HFFc6 (cell line): ENCODE measurements at regions not wholly inside any gene's neighbourhood (a gene's known extent, or its start where the extent isn't known, plus 50 kb on each side); places are given as distances from the start of the nearest gene placed in this dataset.

Source experiments
- DNase-seq: peaks from one replicate; pipeline ENCODE4 v3.0.0-alpha.2; 2018
- H3K27ac Mint-ChIP-seq: 2 replicates; pipeline ENCODE4 v1.8.0; 2020; ENCODE audit warnings: mild to moderate bottlenecking, mixed read lengths
- H3K27me3 Mint-ChIP-seq: 2 replicates; pipeline ENCODE4 v1.8.0; 2021; ENCODE audit warnings: mild to moderate bottlenecking, moderate library complexity, mixed read lengths; ENCODE audit not compliant: insufficient read depth
- H3K36me3 Mint-ChIP-seq: 2 replicates; pipeline ENCODE4 v1.8.0; 2021; ENCODE audit warnings: low read depth, mixed read lengths
- H3K4me1 Mint-ChIP-seq: 2 replicates; pipeline ENCODE4 v1.8.0; 2020; ENCODE audit warnings: low read depth, mixed read lengths
- H3K4me3 Mint-ChIP-seq: 2 replicates; pipeline ENCODE4 v1.8.0; 2020; ENCODE audit warnings: mild to moderate bottlenecking, moderate library complexity, mixed read lengths
- H3K9me3 Mint-ChIP-seq: 2 replicates; pipeline ENCODE4 v1.8.0; 2020; ENCODE audit warnings: mild to moderate bottlenecking, mixed read lengths
- TF ChIP-seq, protein P1 (sequence below): fragments of 200-600 bp; sonication (generic); IDR thresholded peaks from 2 replicates; pipeline ENCODE4 v1.5.0; 2021; ENCODE audit warnings: antibody characterized with exemption, mild to moderate bottlenecking

DNA sequence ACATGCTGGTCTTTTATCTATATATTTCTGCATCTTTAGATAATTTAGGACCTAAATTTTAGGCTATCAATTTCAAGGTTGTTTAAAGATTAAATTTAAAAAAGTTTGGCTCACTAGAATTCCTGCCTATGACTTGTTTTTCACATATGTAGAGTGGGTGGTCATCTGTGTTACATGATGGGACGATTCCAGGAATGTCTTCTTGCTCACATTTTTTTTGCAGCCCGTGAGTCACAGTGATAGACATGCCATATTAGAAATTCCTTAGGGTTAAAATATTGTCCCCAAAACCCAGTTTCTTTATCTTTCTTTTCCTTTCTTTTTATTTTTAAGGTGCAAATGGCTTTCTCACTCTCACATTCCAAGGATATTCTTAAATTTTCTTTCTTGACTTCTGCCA is 652.0 kb downstream of the PLCL1 start:
- H3K27ac Mint-ChIP-seq, result no peak overlapping the region
- H3K27me3 Mint-ChIP-seq, result no peaks in the 10 kb centered on the region
- H3K4me3 Mint-ChIP-seq, result no peak overlapping the region
- no peaks in the 10 kb centered on the region for H3K4me1 Mint-ChIP-seq
- H3K36me3 Mint-ChIP-seq, result no peaks in the 10 kb centered on the region
- DNase-seq, result no peak
- TF ChIP-seq, protein P1, sequence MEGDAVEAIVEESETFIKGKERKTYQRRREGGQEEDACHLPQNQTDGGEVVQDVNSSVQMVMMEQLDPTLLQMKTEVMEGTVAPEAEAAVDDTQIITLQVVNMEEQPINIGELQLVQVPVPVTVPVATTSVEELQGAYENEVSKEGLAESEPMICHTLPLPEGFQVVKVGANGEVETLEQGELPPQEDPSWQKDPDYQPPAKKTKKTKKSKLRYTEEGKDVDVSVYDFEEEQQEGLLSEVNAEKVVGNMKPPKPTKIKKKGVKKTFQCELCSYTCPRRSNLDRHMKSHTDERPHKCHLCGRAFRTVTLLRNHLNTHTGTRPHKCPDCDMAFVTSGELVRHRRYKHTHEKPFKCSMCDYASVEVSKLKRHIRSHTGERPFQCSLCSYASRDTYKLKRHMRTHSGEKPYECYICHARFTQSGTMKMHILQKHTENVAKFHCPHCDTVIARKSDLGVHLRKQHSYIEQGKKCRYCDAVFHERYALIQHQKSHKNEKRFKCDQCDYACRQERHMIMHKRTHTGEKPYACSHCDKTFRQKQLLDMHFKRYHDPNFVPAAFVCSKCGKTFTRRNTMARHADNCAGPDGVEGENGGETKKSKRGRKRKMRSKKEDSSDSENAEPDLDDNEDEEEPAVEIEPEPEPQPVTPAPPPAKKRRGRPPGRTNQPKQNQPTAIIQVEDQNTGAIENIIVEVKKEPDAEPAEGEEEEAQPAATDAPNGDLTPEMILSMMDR, result no peak
- peaks cover 39% of the 10 kb centered on the region for H3K9me3 Mint-ChIP-seq

DNA sequence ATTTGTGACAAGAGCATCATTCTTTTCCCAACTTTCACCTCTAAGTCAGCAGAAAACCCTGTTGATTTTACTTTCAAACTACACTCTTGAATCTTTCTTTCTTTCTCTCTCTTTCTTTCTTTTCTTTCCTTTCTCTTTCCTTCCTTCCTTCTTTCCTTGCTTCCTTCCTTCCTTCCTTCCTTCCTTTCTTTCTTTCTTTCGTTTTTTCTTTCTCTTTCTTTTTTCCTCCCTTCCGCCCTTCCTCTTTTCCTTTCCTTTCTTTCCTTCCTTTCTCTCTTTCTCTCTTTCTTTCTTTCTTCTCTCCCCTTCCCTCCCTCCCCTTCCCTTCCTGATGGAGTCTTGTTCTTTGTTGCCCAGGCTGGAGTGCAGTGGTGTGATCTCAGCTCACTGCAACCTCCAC is 649.5 kb downstream of the PLCL1 start:
- no peaks in the 10 kb centered on the region for H3K36me3 Mint-ChIP-seq
- peaks cover 34% of the 10 kb centered on the region for H3K9me3 Mint-ChIP-seq
- H3K4me3 Mint-ChIP-seq, result no peak overlapping the region
- no peak overlapping the region for H3K27ac Mint-ChIP-seq
- TF ChIP-seq, protein P1, result no peak
- H3K4me1 Mint-ChIP-seq, result no peaks in the 10 kb centered on the region
- no peaks in the 10 kb centered on the region for H3K27me3 Mint-ChIP-seq
- DNase-seq, result no peak

DNA sequence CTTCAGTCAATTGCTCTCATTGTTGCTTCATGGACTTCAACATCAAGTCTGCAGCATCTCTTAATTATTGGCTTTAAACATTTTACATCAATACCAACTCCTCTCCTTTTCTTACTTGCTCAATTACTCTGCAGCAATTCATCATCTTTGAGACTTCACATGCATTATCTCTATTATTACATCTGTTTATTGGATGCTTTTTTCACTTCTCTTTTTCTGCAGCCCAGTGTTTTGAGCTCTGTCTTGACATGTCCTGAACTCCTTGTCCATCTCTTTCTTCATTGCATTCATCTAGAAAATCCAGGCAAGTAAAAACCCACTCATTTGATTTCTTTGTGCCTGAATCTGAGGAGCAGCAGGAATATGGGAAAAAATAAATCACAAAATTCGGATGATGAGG is 647.9 kb downstream of the PLCL1 start:
- Mint-ChIP-seq H3K4me1 (no peaks in the 10 kb centered on the region), H3K27me3 (no peaks in the 10 kb centered on the region)
- TF ChIP-seq, protein P1, result no peak

DNA sequence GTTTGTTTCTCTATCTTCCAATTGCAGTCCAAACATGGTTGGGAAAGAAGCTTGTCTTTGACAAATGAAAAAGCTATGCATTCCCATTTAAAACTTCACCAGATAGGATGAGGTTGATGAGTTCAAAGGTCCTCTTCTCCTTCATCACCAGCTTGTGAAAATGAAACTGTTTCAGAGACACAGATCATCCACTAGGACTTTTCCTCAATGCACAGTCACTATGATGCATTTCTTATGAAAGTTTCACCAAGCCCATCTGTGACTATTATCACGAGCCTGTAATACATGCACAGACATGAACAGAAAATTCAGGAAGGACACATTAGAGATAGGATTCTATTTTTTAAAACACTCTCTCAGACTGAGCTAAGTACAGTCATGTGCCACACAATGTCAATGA is 644.4 kb downstream of the PLCL1 start:
- Mint-ChIP-seq H3K27me3 (no peaks in the 10 kb centered on the region), H3K27ac (no peak overlapping the region), H3K9me3 (peaks cover 16% of the 10 kb centered on the region), H3K4me3 (no peak overlapping the region), H3K4me1 (no peaks in the 10 kb centered on the region), H3K36me3 (no peaks in the 10 kb centered on the region)
- DNase-seq, result no peak
- TF ChIP-seq, protein P1, result no peak

More for the DNA sequence above, 647.9 kb downstream of the PLCL1 start:
- Mint-ChIP-seq H3K9me3 (peaks cover 24% of the 10 kb centered on the region), H3K4me3 (no peak overlapping the region), H3K27ac (no peak overlapping the region), H3K36me3 (no peaks in the 10 kb centered on the region)
- DNase-seq, result no peak

DNA sequence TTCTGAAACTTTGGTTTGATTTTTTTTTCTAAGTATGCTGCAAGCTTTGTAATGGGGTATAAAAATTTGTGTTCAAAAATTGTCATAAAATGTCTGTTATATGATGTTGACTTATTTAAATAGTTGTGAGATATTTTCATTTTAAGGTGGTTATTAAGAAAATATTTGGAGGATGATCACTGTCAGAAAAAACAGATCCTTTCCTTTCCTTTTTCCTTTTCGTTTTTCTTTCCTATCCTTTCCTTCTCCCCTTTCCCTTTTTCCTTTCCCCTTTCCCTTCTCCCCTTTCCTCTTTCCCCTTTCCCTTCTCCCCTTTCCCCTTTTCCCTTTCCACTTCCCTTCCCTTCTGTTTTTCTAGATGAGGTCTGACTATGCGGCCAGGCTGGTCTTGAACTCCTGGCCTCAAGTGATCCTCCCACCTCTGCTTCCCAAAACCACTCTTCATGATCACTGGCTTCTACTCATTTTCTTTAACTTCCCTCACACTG is 640.5 kb downstream of the PLCL1 start:
- Mint-ChIP-seq H3K4me3 (no peak overlapping the region), H3K36me3 (no peaks in the 10 kb centered on the region), H3K9me3 (peaks cover 25% of the 10 kb centered on the region), H3K27me3 (no peaks in the 10 kb centered on the region), H3K4me1 (no peaks in the 10 kb centered on the region), H3K27ac (no peak overlapping the region)
- no peak for DNase-seq
- TF ChIP-seq, protein P1, result no peak

DNA sequence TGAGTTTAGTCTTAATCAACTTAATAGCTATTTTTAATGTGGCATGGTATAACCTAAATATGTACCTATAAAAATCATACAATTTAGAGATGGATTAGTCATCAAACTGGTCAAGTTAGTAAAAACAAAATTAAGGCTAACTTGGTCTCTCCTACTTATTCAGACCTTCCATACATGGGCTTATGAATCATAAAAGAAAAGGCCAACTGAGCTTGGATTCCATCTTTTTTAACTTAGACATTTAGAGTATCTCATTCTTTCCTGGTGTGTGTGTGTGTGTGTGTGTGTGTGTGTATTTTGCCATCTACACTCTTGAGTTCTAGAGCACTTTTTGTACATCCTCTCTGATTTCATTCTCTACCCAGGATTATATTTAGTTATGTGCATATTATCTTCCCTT is 637.5 kb downstream of the PLCL1 start:
- DNase-seq, result no peak
- no peaks in the 10 kb centered on the region for H3K27me3 Mint-ChIP-seq
- no peaks in the 10 kb centered on the region for H3K4me1 Mint-ChIP-seq
- no peak overlapping the region for H3K27ac Mint-ChIP-seq
- TF ChIP-seq, protein P1, result no peak
- no peaks in the 10 kb centered on the region for H3K36me3 Mint-ChIP-seq
- peaks cover 33% of the 10 kb centered on the region for H3K9me3 Mint-ChIP-seq
- no peak overlapping the region for H3K4me3 Mint-ChIP-seq
